Prostate gland (tissue), 2 donors: ENCODE measurements at regions not wholly inside any gene's neighbourhood (a gene's known extent, or its start where the extent isn't known, plus 50 kb on each side); places are given as distances from the start of the nearest gene placed in this dataset.

Experiments
- DNase-seq: peaks from one replicate; pipeline ENCODE4 v3.0.0-alpha.2; 2019; ENCODE audit warnings: low spot score
- H3K27ac ChIP-seq, 2 donors: fragments of 200-600 bp; sonication (generic); 2 replicates each; pipeline ENCODE4 v1.5.1; 2017 to 2019
- H3K27me3 ChIP-seq: fragments of 200-600 bp; sonication (generic); replicated peaks from 2 replicates; pipeline ENCODE4 v1.5.1; 2019; ENCODE audit not compliant: insufficient read depth
- H3K36me3 ChIP-seq, 2 donors: fragments of 200-600 bp; sonication (generic); 1 replicate in 1 of 2; 2 replicates in 1 of 2; pipeline versions ENCODE4 v1.5.1 to v1.8.1; 2017 to 2019
- H3K4me1 ChIP-seq: fragments of 200-600 bp; sonication (generic); replicated peaks from 2 replicates; pipeline ENCODE4 v1.5.1; 2019
- H3K4me3 ChIP-seq, 2 donors: fragments of 200-600 bp; sonication (generic); 2 replicates each; pipeline ENCODE4 v1.5.1; 2017 to 2019
- H3K9me3 ChIP-seq: fragments of 200-600 bp; sonication (generic); 2 replicates; pipeline ENCODE4 v1.5.1; 2017
- CTCF ChIP-seq, 4 experiments: fragments of 200-600 bp in 2 of 4; fragments of 450-650 bp in 2 of 4; sonication (generic) in 2 of 4; IDR thresholded peaks; 1 replicate in 3 of 4; 2 replicates in 1 of 4; pipeline ENCODE4 v1.5.1; 2016 to 2019; ENCODE audit warnings: antibody characterized with exemption in 4 of 4, mild to moderate bottlenecking in 2 of 4, moderate library complexity in 2 of 4
- POLR2A ChIP-seq: fragments of 450-650 bp; IDR thresholded peaks from one replicate; pipeline ENCODE4 v1.6.1; 2016; ENCODE audit warnings: antibody characterized with exemption, mild to moderate bottlenecking
- POLR2AphosphoS5 ChIP-seq: sonication (generic); formaldehyde crosslinking; IDR thresholded peaks from one replicate; pipeline ENCODE4 v1.6.1; 2017; ENCODE audit warnings: antibody characterized with exemption
- WGBS: methylation state at CpG from one replicate; pipeline ENCODE4 v1.1.5; 2018; 5-methylcytosine and 5-hydroxymethylcytosine counted together
- intact Hi-C: fragments of 100-400 bp; cut with DNase I; formaldehyde crosslinking; loops from one replicate; pipeline ENCODE4 v1.14.2; 2022

GRCh38 chr5:10063997-10064396, 185.7 kb downstream of the ATPSCKMT start:
- Histone ChIP-seq H3K36me3 (no peaks in the 10 kb centered on the region), H3K9me3 (no peaks in the 10 kb centered on the region), H3K4me1 (no peaks in the 10 kb centered on the region), H3K27ac (no peak overlapping the region), H3K4me3 (no peak overlapping the region), H3K27me3 (no peaks in the 10 kb centered on the region)
- intact Hi-C loops = no loop called here
- no peak for DNase-seq
- no peak for TF ChIP-seq POLR2A
- TF ChIP-seq POLR2AphosphoS5 = no peak
- no peak for TF ChIP-seq CTCF (IDR thresholded peaks at IDR 0.05)
- WGBS = 59% methylated on average over 12 of the region's 12 CpGs

GRCh38 chr5:10059980-10060379, 189.7 kb downstream of the ATPSCKMT start:
- Histone ChIP-seq H3K4me3 (no peak overlapping the region), H3K27me3 (no peaks in the 10 kb centered on the region), H3K36me3 (no peaks in the 10 kb centered on the region), H3K9me3 (no peaks in the 10 kb centered on the region), H3K27ac (no peak overlapping the region), H3K4me1 (no peaks in the 10 kb centered on the region)
- TF ChIP-seq POLR2A = no peak
- no peak for TF ChIP-seq POLR2AphosphoS5
- TF ChIP-seq CTCF (IDR thresholded peaks at IDR 0.05) = no peak
- 85% methylated on average over 5 of the region's 5 CpGs for WGBS
- no peak for DNase-seq
- intact Hi-C loops = no loop called here

GRCh38 chr5:10059556-10059955, 190.1 kb downstream of the ATPSCKMT start:
- H3K9me3 ChIP-seq = no peaks in the 10 kb centered on the region
- DNase-seq = no peak
- no peak overlapping the region for H3K27ac ChIP-seq
- no peaks in the 10 kb centered on the region for H3K4me1 ChIP-seq
- intact Hi-C loops = no loop called here
- WGBS = 38% methylated on average over 9 of the region's 9 CpGs
- no peaks in the 10 kb centered on the region for H3K36me3 ChIP-seq
- no peak overlapping the region for H3K4me3 ChIP-seq
- TF ChIP-seq CTCF (IDR thresholded peaks at IDR 0.05) = no peak
- TF ChIP-seq POLR2AphosphoS5 = no peak
- no peak for TF ChIP-seq POLR2A
- H3K27me3 ChIP-seq = no peaks in the 10 kb centered on the region

- no peaks in the 10 kb centered on the region for H3K9me3 ChIP-seq
- no peak for DNase-seq
- WGBS = 53% methylated on average over 7 of the region's 7 CpGs
- TF ChIP-seq CTCF (IDR thresholded peaks at IDR 0.05) (no peak), POLR2A (no peak), POLR2AphosphoS5 (no peak)
- intact Hi-C loops = no loop called here
- H3K4me1 ChIP-seq = no peaks in the 10 kb centered on the region
- no peaks in the 10 kb centered on the region for H3K36me3 ChIP-seq
- H3K27ac ChIP-seq = no peak overlapping the region
- no peaks in the 10 kb centered on the region for H3K27me3 ChIP-seq
- no peak overlapping the region for H3K4me3 ChIP-seq
Measured at GRCh38 chr5:10057356-10057755, 192.3 kb downstream of the ATPSCKMT start.

GRCh38 chr5:10056228-10056760, 193.4 kb downstream of the ATPSCKMT start:
- no peaks in the 10 kb centered on the region for H3K9me3 ChIP-seq
- H3K4me3 ChIP-seq = no peak overlapping the region
- H3K27ac ChIP-seq = no peak overlapping the region
- intact Hi-C loops = no loop called here
- WGBS = 43% methylated on average over 7 of the region's 7 CpGs
- H3K4me1 ChIP-seq = no peaks in the 10 kb centered on the region
- TF ChIP-seq POLR2AphosphoS5 (no peak), POLR2A (no peak), CTCF (IDR thresholded peaks at IDR 0.05) (no peak)
- DNase-seq = no peak
- H3K27me3 ChIP-seq = no peaks in the 10 kb centered on the region
- H3K36me3 ChIP-seq = no peaks in the 10 kb centered on the region
